HG03520 (cell line): ENCODE measurements at regions not wholly inside any gene's neighbourhood (a gene's known extent, or its start where the extent isn't known, plus 50 kb on each side); places are given as distances from the start of the nearest gene placed in this dataset.
"Not testable (repeated sequence)": the region's sequence is repeated elsewhere in the genome, so short reads cannot be mapped to it uniquely, and the experiment has no call there.

Experiments
- ATAC-seq: cut with Tn5 transposase; IDR thresholded peaks from one replicate; pipeline ENCODE4 v1.9.1; 2021; ENCODE audit warnings: mild to moderate bottlenecking, moderate library complexity; ENCODE audit not compliant: unreplicated experiment

- not testable (repeated sequence) for ATAC-seq
These were observed 62.8 kb downstream of the RPS24 start for GRCh38 chr10:78096486-78096885.

DNA sequence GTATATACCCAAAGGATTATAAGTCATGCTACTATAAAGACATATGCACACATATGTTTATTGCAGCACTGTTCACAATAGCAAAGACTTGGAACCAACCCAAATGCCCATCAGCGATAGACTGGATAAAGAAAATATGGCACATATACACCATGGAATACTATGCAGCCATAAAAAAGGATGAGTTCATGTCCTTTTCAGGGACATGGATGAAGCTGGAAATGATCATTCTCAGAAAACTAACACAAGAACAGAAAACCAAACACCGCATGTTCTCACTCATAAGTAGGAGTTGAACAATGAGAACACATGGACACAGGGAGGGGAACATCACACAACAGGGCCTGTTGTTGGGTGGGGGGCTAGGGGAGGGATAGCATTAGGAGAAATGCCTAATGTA, 68.9 kb downstream of the RPS24 start:
- not testable (repeated sequence) for ATAC-seq

DNA sequence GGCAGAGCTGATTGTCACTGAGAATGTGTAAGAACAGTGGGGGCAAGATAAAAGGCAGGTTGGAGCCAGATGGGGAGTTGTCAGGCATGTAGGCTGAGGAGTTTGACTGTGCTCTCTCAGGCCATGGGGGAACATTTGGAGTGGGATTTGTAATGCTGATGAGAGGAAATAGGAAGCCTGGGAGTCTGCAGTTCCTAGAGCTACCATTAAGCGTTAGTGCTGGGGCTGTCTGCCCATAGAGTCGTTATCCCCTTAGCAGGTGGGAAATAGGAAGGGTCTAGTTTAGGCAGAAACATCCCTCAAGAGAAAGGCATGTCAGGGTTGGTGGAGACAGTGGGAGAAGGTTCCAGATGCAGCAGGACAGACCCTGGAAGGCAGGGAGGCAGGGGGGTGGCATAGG, 75.5 kb downstream of the RPS24 start:
- ATAC-seq = no peak

- ATAC-seq = no peak
These were observed 81.6 kb downstream of the RPS24 start for GRCh38 chr10:78115135-78115853.

DNA sequence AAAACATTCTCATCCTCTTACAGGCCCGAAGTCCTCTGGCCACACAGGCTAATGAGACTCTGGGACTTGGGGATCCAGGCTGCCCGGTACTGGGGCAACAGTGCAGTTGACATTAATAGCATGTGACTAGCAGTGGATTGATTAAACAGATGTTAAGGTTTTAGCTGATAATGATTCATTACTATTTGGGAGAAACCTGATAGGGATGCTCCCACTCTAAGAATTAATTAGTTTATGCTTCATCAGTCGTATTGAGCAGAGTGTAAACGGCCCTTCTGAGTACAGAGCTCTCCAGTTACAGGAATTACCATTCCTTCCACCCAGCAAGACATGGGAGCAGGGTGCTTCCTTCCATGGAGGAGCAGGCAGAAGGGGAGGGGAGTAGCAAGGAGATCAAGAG, 82.7 kb downstream of the RPS24 start:
- ATAC-seq = no peak

DNA sequence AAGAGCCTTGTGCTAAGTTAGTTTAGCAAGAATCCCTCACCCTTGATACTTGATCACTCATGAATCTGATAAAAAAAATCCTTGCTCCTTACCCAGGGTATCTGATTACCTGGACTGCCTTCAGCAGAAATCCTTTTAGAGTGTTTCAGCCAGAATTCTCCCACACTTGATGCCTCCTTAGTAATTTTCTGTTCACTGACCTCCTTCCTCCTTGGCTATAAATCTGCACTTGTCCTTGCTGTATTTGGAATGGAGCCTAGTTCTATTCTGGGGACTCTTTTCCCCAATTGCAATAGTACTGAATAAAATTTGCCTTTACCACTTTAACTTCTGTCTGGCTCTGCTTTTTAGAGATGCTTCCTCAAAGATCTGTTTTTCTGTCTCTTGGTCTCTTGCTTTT, 84.9 kb downstream of the RPS24 start:
- no peak for ATAC-seq

DNA sequence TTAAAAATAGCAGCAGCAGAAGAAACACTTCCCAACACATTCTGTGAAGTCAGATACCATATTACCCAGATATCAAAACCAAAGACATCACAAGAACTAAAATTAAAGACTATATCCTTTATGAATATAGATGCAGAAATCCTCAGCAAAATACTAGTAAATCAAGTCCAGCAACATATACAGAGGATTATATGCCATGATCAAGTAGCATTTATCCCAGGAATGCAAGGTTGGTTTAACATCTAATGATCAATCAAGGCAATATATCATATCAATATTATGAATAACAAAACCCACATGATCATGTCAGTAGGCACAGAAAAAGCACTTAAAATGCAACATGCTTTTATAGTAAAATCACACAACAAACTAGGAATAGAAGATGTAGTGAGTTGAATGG, 88.1 kb downstream of the RPS24 start:
- ATAC-seq = no peak

- no peak for ATAC-seq
These were observed 90.5 kb downstream of the RPS24 start for GRCh38 chr10:78124167-78124566.

DNA sequence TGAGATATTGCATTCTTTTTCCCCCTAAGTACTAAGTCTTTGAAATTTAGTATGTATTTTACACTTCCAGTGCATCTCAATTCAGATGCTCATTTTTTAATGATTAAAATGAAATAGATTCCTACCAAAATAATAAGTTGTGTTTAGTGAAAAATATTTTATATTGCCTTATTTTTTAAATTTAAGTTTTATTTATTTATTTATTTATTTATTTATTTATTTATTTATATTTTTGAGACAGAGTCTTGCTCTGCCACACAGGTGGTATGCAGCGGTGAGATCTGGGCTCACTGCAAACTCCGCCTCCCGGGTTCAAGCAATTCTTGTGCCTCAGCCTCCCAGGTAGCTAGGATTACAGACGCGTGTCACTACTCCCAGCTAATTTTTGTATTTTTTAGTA, 95.5 kb downstream of the RPS24 start:
- ATAC-seq = no peak

GRCh38 chr10:78130966-78131710, 97.5 kb downstream of the RPS24 start:
- ATAC-seq = no peak

DNA sequence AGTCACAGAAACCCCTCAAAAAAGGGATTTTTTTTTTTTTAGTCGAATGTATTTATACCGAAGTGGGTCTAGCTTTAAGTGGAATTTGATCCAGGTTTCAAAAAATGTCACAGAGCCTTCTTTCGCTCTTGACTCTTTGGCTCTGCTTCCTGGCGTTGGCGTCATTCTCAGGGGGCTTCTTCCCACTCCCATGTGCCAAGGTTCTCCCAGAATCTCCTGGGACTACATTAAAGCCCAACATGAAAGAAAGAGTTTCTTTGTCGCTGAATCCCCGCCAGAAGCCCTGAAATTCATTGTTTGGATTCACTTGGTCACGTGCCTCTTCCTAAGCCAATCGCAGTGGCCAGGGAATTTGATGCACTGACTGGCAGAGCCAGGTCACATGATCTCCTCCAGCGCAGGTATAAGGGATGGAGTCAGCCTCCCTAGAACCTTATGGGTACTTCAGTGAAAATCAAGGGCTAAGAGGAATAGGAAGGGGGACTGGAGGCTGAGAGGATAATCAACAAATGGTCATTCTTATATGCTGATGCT, 101.2 kb downstream of the RPS24 start:
- no peak for ATAC-seq

DNA sequence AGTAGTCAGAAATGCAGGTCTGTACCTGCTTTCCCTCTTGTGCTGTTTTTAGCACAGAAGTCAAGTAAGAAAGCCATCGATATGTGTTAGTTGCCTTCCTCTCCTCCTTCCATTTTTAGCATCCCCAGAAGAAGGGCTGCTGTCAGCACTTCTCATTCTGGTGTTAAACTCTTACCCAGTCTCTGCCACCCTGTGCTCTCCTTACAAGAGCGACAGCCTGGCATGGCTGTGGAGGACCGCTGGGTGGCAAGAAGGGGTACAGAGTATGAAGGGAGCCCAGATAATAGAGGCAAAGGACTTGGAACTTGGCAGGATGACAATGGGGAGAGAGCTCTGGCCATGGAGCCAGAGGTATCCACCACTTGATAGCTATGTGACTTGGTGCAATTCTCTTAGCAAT, 103.5 kb downstream of the RPS24 start:
- no peak for ATAC-seq

DNA sequence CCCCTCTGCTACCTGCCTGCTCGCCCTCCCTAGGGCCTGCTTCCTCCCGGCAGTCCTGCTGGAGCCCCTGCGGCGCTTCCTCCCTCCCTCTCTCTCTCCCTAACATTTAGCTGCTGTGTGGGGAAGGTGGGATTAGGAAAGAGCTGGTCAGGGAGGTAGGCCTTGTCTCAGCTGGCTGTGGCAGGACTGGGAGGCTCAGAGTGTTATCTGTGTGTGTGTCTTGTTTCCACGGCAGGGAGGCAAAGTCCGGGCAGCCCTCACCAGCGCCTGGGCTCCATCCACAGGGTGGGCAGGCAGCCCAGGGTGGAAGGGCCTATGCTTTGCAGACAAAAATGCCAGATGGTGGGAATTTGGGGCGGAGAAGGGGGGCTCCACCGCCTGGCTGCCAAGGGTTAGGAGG, 105.7 kb downstream of the RPS24 start:
- ATAC-seq = no peak

- no peak for ATAC-seq
These were observed 106.5 kb downstream of the RPS24 start for GRCh38 chr10:78140066-78140630.

DNA sequence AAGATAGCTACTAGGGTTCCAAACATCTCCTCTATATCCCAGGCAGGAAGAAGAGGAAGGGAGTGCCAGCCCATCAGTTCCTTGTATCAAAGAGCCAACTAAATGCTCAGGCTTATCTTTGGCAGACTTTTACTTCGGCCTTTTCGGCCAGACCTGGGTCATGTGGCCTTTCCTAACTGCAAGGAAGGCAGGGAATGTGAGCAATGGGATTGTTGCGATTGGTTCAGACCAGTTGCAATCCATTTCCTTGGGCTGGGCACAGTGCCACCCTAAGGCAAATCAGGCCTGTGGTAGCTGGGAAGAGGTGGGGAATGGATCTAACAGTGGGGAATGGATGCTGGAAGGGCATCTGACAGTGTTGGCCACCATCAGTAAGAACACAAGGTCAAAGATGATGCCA, 109.9 kb downstream of the RPS24 start:
- no peak for ATAC-seq

GRCh38 chr10:78146200-78146599, 112.5 kb downstream of the RPS24 start:
- no peak for ATAC-seq

GRCh38 chr10:78147202-78147601, 113.5 kb downstream of the RPS24 start:
- no peak for ATAC-seq

DNA sequence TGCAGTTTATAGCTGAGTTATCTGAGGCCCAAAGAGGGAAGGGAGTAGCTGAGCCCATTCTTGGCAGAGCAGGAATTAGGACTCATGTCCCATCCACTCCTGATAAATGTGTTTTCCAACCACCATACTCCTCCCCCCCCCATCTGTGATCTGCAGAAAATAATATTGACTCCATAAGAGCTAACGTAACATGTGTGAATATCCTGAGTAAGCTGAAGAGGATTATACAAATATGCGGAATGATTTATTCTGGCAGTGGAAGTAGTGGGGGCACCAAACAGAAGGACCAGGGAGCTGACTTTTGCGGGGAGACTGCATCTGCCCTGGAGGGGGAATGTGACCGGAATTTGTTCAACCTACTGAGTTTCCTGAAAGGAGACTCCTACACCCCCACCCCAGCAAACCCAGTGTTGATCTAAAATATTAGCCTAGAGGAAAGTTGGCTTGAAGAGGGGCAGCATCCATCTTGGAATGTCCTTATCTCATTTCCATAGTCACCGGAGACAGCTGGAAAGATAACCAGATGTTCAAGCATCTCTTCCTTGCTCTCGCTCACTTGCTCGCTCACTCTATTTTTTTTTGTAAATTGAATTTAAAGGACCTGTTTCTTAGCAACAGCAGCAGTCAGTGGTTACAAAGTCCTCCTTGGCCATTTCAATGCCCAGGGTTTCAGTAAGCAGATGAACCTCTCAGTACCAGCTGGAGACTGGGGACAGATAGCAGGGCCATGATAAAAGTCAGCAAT, 114.7 kb downstream of the RPS24 start:
- ATAC-seq = no peak

- no peak for ATAC-seq
These were observed 115.4 kb downstream of the RPS24 start for GRCh38 chr10:78148961-78149612.

DNA sequence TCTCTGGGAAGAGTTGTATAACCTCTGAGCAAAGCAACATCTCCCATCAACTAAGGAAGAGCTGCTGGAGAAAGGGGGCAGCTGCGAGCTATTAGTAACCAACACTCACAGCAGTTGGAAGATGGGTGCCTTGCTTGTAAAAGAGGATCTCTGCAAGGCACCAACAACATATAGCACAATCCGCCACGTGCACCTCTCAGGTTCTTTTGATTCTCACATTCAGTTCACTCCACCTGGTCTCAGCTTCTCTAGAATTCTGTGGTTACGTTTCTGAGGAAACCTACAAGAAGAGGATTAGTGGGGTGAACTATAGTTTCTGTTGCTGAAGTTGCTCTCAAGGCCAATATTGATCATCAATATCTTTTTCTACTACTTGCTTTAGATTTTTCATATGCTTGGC, 117.1 kb downstream of the RPS24 start:
- ATAC-seq = no peak

- ATAC-seq = no peak
These were observed 122.1 kb downstream of the RPS24 start for GRCh38 chr10:78155722-78156121.
